ACC112 (cell line): ENCODE measurements at regions not wholly inside any gene's neighbourhood (a gene's known extent, or its start where the extent isn't known, plus 50 kb on each side); places are given as distances from the start of the nearest gene placed in this dataset.

Experiments
- H2AFZ ChIP-seq: fragments of 200-600 bp; sonication (generic); one replicate; pipeline ENCODE4 v1.6.0; 2017; ENCODE audit warnings: antibody characterized with exemption, low read length; ENCODE audit not compliant: unreplicated experiment
- H3K27ac ChIP-seq: fragments of 200-600 bp; sonication (generic); 2 replicates; pipeline ENCODE4 v1.5.1; 2014; ENCODE audit warnings: low read depth, mild to moderate bottlenecking, antibody characterized with exemption, low read length, moderate library complexity
- H3K27me3 ChIP-seq: fragments of 200-600 bp; sonication (generic); 2 replicates; pipeline ENCODE4 v1.6.1; 2014; ENCODE audit warnings: mild to moderate bottlenecking, antibody characterized with exemption, low read length, moderate library complexity, mixed read lengths; ENCODE audit not compliant: insufficient read depth
- H3K36me3 ChIP-seq: fragments of 200-600 bp; sonication (generic); 2 replicates; pipeline ENCODE4 v1.6.1; 2016; ENCODE audit warnings: mild to moderate bottlenecking, antibody characterized with exemption, low read length, moderate library complexity, mixed read lengths; ENCODE audit not compliant: insufficient read depth
- H3K4me1 ChIP-seq: fragments of 200-600 bp; sonication (generic); one replicate; pipeline ENCODE4 v1.6.1; 2016; ENCODE audit warnings: low read length, mixed read lengths; ENCODE audit not compliant: insufficient read depth, unreplicated experiment, control insufficient read depth
- H3K4me3 ChIP-seq: fragments of 200-600 bp; sonication (generic); 2 replicates; pipeline ENCODE4 v1.5.1; 2014; ENCODE audit warnings: mild to moderate bottlenecking, low read depth, low read length
- H3K79me2 ChIP-seq: fragments of 200-600 bp; sonication (generic); one replicate; pipeline ENCODE4 v1.6.0; 2016; ENCODE audit warnings: low read length; ENCODE audit not compliant: control insufficient read depth, unreplicated experiment, insufficient read depth

- Histone ChIP-seq H3K4me3 (no peak overlapping the region), H3K27me3 (no peaks in the 10 kb centered on the region), H3K27ac (no peak overlapping the region), H3K79me2 (no peaks in the 10 kb centered on the region), H3K36me3 (no peaks in the 10 kb centered on the region), H3K4me1 (no peaks in the 10 kb centered on the region), H2AFZ (no peak overlapping the region)
These were observed 227.7 kb downstream of the NOVA1 start for GRCh38 chr14:26370115-26370514.

DNA sequence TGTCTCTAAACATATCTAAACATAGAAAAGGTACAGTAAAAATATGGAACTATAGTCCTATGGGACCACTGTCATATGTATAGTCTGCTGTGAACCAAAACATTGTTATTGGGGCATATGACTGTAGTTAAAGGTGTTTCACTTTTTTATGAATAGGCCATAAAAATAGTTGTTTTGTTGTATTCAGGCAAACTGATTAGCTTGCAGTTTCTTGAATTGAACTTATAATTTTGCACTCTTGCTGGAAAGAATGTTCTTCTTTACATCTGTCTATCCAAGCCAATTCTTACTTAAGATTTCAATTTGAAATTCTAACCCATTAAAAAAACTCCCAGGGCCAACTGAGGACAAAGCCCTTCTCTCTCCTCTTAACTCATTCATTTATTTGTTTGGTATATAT lies 234.1 kb downstream of the NOVA1 start:
- no peak overlapping the region for H3K27ac ChIP-seq
- H3K4me3 ChIP-seq, result no peak overlapping the region
- no peaks in the 10 kb centered on the region for H3K79me2 ChIP-seq
- H3K36me3 ChIP-seq, result no peaks in the 10 kb centered on the region
- H3K27me3 ChIP-seq, result peaks cover 3% of the 10 kb centered on the region
- H3K4me1 ChIP-seq, result no peaks in the 10 kb centered on the region
- H2AFZ ChIP-seq, result no peak overlapping the region

DNA sequence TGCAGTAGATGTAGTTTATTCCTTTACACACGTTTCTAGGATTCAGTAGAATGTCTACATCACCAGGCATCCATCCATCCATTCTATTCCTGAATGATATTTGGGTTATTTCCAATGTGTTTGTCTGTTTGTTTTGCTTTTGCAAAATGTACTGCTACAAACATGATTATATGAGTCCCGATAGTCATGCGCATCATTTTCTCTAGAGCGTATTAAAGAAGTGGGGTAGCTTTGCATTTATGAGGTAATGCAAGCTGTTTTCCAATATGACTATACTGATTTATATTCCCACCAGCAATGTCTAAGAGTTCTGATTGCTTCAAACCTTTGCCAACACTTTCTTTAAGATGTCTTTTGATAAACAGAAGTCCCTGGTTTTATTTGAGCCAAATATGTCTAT lies 253.2 kb downstream of the NOVA1 start:
- no peak overlapping the region for H3K27ac ChIP-seq
- no peak overlapping the region for H2AFZ ChIP-seq
- H3K36me3 ChIP-seq, result no peaks in the 10 kb centered on the region
- H3K4me3 ChIP-seq, result no peak overlapping the region
- H3K79me2 ChIP-seq, result no peaks in the 10 kb centered on the region
- peaks cover 3% of the 10 kb centered on the region; the same call in 1 of the 2 replicates for H3K27me3 ChIP-seq
- no peaks in the 10 kb centered on the region for H3K4me1 ChIP-seq

GRCh38 chr14:26339381-26339780 lies 258.5 kb downstream of the NOVA1 start:
- Histone ChIP-seq H3K36me3 (no peaks in the 10 kb centered on the region), H3K4me3 (no peak overlapping the region), H3K4me1 (no peaks in the 10 kb centered on the region), H3K27ac (no peak overlapping the region), H2AFZ (no peak overlapping the region), H3K27me3 (peaks cover 9% of the 10 kb centered on the region; the same call in 1 of the 2 replicates), H3K79me2 (no peaks in the 10 kb centered on the region)

- H3K27ac ChIP-seq, result no peak overlapping the region
- no peak overlapping the region for H2AFZ ChIP-seq
- no peak overlapping the region for H3K4me3 ChIP-seq
- no peaks in the 10 kb centered on the region for H3K79me2 ChIP-seq
- H3K27me3 ChIP-seq, result 0 out of 2 replicates have a peak, but pooled peaks cover 8% of the 10 kb centered on the region
- no peaks in the 10 kb centered on the region for H3K4me1 ChIP-seq
- H3K36me3 ChIP-seq, result no peaks in the 10 kb centered on the region
These were observed 259.6 kb downstream of the NOVA1 start for GRCh38 chr14:26338231-26338630.

DNA sequence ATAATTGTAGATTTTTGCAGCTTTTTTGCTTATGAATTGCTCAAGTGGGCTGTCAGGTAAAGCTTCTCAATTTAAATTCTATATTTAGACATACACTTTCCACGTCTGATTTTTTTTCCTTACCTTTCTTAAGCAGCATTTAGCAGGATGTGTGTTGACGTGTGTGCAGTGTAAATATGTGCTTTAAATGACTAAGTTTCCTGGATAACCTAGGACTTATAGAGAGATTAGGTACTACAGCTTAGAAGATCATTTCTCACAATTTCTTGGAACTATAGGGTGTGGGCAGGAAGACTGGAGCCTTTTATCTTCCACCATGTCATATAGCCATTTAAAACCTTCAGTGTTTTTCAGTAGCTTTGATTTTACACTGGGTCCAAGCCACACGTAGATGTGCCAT lies 263.5 kb downstream of the NOVA1 start:
- Histone ChIP-seq H3K27ac (no peak overlapping the region), H2AFZ (no peak overlapping the region), H3K4me3 (no peak overlapping the region), H3K36me3 (no peaks in the 10 kb centered on the region), H3K27me3 (0 out of 2 replicates have a peak, but pooled peaks cover 8% of the 10 kb centered on the region), H3K79me2 (no peaks in the 10 kb centered on the region), H3K4me1 (no peaks in the 10 kb centered on the region)

DNA sequence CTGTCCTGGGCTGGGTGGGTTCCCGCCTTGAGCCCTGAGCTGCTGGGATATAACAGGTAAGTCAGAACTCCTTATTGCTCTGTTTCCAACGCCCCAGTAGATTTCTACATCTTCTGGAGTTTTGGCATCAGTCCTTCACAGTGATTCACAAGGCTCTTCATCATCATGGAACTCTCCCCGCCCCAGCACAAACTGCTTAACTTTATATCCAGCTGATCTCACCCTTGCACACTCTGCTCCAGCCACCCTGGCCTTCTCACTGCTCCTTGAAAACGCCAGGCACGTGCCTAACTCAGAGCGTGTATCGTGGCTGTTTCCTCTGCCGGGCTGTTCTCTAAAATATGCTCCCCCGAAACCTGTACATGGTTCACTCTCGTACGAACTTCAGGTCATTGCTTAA lies 264.9 kb downstream of the NOVA1 start:
- no peak overlapping the region for H3K27ac ChIP-seq
- H3K79me2 ChIP-seq, result no peaks in the 10 kb centered on the region
- H2AFZ ChIP-seq, result no peak overlapping the region
- no peak overlapping the region for H3K4me3 ChIP-seq
- H3K4me1 ChIP-seq, result no peaks in the 10 kb centered on the region
- H3K36me3 ChIP-seq, result no peaks in the 10 kb centered on the region
- H3K27me3 ChIP-seq, result no peaks in the 10 kb centered on the region

DNA sequence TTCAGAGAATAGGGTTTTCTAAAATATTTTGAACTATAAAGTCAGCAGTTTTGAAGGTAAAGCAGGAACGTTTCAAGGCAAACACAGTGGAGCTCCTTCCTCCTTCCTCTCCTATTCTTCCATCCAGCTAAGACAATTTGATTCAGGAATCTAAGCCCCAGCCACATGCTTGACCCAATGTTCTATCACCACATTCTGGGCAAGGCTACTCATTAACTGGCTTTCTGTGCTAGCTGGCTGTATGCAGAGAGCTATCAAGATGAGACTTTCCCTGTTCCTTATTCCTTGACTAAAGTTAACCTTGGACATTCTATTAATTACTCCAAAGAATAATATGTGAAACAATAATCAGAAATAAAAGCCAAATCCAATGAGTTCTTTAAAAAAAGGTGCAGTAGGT lies 266.9 kb downstream of the NOVA1 start:
- no peaks in the 10 kb centered on the region for H3K4me1 ChIP-seq
- no peak overlapping the region for H2AFZ ChIP-seq
- no peak overlapping the region for H3K4me3 ChIP-seq
- no peaks in the 10 kb centered on the region for H3K36me3 ChIP-seq
- H3K79me2 ChIP-seq, result no peaks in the 10 kb centered on the region
- no peak overlapping the region for H3K27ac ChIP-seq
- H3K27me3 ChIP-seq, result no peaks in the 10 kb centered on the region

- H3K27ac ChIP-seq, result no peak overlapping the region
- H2AFZ ChIP-seq, result no peak overlapping the region
- no peaks in the 10 kb centered on the region for H3K79me2 ChIP-seq
- H3K36me3 ChIP-seq, result no peaks in the 10 kb centered on the region
- H3K4me1 ChIP-seq, result no peaks in the 10 kb centered on the region
- no peak overlapping the region for H3K4me3 ChIP-seq
- H3K27me3 ChIP-seq, result 0 out of 2 replicates have a peak, but pooled peaks cover under 1% of the 10 kb centered on the region
These were observed 269.0 kb downstream of the NOVA1 start for GRCh38 chr14:26328791-26329190.

DNA sequence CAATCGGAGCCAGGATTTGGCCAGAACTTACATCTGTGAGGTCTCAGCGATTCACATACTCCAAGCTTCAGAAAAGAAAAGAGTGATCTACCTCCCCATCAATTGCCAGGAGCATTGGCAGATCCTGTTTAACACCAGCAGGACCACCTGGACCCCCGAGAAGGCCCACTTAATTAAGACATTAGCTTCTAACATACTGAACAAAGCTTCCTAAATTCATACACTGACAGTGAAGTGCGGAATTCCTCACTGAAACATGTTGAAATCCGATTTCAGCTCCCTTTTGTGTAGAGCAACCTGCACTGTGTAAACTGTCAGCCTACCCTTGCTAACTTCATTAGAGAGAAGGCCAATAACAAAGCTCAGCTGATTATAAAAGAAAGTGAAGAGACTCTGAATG lies 274.0 kb downstream of the NOVA1 start:
- no peaks in the 10 kb centered on the region for H3K4me1 ChIP-seq
- H3K4me3 ChIP-seq, result no peak overlapping the region
- H3K27me3 ChIP-seq, result peaks cover 10% of the 10 kb centered on the region; the same call in 1 of the 2 replicates
- no peak overlapping the region for H2AFZ ChIP-seq
- no peak overlapping the region for H3K27ac ChIP-seq
- no peaks in the 10 kb centered on the region for H3K36me3 ChIP-seq
- H3K79me2 ChIP-seq, result no peaks in the 10 kb centered on the region

- H3K4me3 ChIP-seq, result no peak overlapping the region
- H3K36me3 ChIP-seq, result no peaks in the 10 kb centered on the region
- H3K4me1 ChIP-seq, result no peaks in the 10 kb centered on the region
- no peak overlapping the region for H2AFZ ChIP-seq
- peaks cover 10% of the 10 kb centered on the region; the same call in 1 of the 2 replicates for H3K27me3 ChIP-seq
- no peaks in the 10 kb centered on the region for H3K79me2 ChIP-seq
- H3K27ac ChIP-seq, result no peak overlapping the region
These were observed 276.9 kb downstream of the NOVA1 start for GRCh38 chr14:26320886-26321285.
